GM18505 (cell line): ENCODE measurements at regions not wholly inside any gene's neighbourhood (a gene's known extent, or its start where the extent isn't known, plus 50 kb on each side); places are given as distances from the start of the nearest gene placed in this dataset.
"Not testable (repeated sequence)": the region's sequence is repeated elsewhere in the genome, so short reads cannot be mapped to it uniquely, and the experiment has no call there.

Experiments used
- ATAC-seq: cut with Tn5 transposase; IDR thresholded peaks from one replicate; pipeline ENCODE4 v1.9.1; 2021; ENCODE audit not compliant: unreplicated experiment
- POLR2A ChIP-seq: IDR thresholded peaks from 4 replicates; pipeline ENCODE4 v1.6.1; 2011; ENCODE audit warnings: borderline replicate concordance; ENCODE audit not compliant: insufficient read depth, insufficient read length; ENCODE audit errors: extremely low read depth

DNA sequence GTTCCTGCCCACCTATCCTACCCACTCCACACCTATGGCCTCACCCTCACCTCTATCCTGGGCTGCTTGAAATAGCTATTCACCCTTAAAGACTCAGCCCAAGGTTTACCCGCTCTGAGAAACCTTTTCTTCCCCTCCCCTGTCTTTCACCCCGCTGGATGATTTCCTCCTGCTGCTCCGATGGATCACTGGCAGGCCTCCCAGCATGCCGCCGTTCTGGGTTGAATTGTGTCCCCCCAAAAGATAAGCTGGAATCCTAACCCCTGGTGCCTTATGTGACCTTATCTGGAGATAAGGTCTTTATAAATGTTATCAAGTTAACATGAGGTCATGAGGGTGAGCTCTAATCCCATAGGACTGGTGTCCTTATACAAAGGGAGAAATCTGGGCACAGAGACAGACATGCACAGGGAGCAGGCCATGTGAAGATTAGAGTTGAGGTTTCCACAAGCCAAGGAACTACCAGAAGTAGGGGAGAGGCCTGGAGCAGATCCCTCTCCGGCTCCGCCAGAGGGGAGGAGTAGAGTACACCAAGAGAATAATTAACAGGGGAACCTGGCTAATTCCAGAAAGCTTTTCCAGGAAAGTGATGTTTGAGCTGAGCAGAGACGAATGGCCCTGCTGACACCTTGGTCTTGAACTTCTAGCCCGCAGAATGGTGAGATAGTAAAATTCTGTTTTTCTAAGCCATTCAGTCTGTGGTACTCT, 110.0 kb upstream of the SERBP1 start:
- no peak for ATAC-seq
- TF ChIP-seq POLR2A: no peak

- TF ChIP-seq POLR2A: no peak
- no peak for ATAC-seq
Measured at GRCh38 chr1:67540733-67541125, 110.5 kb upstream of the SERBP1 start.

DNA sequence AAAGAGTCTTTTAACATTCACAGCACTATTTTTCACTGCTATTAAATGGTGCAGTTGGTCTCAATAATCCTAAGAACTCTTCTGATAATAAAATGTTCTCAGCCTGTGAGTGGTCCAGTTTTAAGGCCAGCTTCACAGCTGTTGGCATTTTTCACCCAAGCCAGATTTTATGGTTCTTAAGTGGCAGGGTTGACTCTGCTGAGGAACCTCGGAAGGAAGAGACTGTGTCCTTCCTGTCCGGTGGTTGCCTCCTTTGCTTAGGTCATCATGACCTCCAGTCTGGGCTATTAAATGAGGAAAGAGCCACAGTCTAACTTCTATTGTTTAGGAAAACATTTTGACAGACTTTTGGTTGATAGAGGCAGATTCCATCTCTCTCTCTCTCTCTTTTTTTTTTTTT, 112.5 kb upstream of the SERBP1 start:
- no peak for ATAC-seq
- no peak for TF ChIP-seq POLR2A

- ATAC-seq: no peak
- no peak for TF ChIP-seq POLR2A
Measured at GRCh38 chr1:67544921-67545320, 114.7 kb upstream of the SERBP1 start.

- no peak for ATAC-seq
Measured at GRCh38 chr1:67545364-67545763, 115.2 kb upstream of the SERBP1 start.

DNA sequence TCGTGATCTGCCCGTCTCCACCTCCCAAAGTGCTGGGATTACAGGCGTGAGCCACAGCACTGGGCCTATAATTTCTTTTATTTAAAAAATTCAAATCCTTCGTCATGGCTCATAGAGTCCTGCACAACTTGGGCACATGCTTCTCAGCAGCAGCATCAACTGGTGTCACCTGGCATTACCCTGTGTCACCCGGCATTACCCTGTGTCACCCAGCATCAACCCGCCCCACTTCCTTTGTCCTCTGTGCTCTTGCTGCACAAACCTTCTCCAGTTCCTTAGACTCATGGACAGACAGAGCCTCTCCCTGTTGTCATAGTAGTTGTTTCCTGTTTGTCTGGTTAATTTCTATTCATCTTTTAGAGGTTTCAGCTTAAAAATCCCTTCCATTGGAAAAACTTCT, 121.2 kb upstream of the SERBP1 start:
- TF ChIP-seq POLR2A: no peak
- ATAC-seq: no peak

More at GRCh38 chr1:67545364-67545763, 115.2 kb upstream of the SERBP1 start:
- TF ChIP-seq POLR2A: no peak

DNA sequence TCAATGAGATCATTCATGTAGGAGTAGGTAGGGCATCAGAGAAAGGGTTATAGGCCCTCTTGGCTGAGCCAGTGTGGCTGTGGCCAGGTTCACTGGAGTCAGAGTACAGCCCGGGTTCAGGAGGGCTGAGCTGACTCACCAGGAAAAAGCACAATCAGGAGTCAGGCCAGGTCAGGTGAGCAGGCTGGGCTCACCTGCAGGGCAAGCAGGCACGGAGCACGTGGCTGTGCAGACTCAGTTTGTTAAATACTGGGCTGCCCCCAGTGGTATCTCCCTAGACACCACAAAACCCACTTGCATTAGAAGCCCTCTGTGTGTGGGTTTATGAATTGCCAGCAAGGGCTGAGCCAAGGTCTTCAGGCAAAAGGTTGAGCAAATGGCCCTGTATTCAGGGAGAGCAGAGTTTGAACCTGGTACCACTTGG, 122.1 kb upstream of the SERBP1 start:
- ATAC-seq: no peak

DNA sequence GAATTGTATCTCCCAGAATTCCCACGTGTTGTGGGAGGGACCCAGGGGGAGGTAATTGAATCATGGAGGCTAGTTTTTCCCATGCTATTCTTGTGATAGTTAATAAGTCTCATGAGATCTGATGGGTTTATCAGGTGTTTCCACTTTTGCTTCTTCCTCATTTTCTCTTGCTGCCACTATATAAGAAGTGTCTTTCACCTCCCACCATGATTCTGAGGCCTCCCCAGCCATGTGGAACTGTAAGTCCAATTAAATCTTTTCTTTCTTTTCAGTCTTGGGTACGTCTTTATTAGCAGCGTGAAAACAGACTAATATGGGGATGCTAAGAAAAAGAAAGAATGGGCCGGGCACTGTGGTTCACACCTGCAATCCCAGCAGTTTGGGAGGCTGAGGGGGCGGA, 124.0 kb upstream of the SERBP1 start:
- ATAC-seq: not testable (repeated sequence)

More for the DNA sequence above, 122.1 kb upstream of the SERBP1 start:
- TF ChIP-seq POLR2A: no peak

DNA sequence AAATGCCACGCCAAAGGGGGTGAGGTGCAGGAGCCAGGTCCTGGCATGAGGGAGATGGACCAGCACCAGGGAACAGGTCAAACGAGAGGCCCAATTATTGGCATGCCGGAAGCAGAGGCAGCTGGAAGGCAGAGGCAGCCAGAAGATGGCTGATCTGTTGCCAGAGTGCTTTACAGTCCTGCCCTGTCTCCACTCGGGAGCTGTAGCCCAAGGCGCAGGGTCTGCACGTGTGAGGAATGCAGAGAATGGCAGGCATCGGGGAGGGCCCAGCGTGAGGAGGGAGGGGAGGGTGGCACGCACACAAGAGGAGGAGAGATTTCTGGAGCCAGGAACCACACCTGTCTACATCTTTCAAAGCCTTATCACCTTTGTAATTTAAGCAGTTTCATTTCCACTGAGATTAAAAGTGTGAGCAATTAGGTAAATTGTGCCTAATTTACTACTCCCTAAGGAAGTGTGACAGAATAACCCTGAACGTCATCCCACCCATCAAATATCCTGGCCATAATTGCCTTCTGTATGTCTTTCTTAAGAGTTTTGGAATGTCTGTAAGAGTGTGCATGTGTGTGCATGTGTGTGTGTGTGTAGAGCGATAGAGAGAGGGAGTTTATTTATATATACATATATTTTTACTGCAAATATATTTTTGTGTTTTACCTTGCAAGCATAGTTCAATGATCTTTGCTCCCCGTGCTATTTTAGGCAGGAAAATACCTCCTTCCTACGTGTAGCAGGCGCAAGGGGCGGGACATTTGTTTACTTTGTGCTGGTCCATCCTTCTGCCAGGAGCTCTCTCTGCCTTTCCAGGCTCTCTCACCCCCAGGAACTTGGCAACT, 125.5 kb upstream of the SERBP1 start:
- TF ChIP-seq POLR2A: no peak
- ATAC-seq: no peak

DNA sequence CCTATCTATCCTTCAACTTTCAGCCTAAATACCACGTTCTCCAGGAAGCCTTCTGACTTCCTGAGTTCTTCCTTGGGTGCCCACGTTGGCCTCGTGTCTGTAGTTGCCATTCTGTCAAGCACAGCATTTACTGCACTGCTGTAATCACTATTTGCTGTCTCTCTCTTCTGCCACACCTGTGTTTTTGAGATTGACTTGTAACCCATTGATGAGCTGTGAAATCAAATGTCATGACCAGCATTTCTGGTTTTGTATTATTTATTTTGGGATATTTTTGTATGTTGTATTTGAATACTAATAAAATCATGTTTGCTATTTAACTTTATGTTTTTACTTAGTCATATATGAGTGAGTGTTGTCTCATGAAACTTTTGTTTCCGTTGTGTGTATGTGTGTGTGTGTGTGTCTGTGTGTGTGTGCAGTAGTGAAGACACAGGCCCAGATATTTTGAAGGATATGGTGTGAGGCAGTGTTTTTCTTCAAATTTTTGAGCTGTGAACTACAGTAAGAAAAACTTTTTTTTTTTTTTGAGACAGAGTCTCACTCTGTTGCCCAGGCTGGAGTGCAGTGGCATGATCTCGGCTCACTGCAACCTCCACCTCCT, 126.2 kb upstream of the SERBP1 start:
- ATAC-seq: no peak
- no peak for TF ChIP-seq POLR2A

DNA sequence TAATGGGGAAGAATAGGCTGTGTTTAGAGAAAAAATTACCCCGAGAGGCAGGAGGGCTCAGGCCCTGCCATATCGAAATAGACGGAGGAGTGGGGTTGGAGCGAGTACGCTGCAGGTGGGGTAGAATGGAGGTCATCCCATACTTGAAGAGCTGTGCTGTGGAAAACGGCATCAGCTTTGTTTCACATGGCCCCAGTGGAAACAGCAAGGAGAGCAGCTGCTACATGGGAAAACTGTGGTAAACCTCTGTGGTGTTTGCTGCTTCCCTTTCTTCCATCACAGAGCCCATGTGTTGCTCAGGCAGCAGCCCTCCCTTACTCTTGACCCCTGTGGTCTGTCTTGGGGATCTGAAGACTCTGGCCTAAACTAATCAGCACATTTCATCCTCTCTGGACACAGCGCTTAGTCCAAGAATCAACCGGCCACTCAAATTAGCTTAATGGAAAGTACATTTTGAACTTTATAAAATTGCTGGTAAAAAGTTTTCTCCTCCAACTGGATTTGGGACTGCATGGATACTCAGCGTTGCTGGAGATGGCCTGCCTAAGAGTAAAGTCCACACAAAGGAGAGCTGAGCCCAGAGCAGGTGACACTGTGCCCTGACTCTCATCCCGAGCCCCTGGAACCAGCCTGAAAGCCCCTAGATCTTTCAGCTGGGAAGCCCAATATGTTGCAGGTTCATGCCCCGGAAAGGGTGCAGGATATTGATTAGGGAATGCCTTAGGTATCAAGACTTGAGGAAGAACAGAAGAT, 127.1 kb upstream of the GADD45A start:
- TF ChIP-seq POLR2A: no peak
- ATAC-seq: no peak

DNA sequence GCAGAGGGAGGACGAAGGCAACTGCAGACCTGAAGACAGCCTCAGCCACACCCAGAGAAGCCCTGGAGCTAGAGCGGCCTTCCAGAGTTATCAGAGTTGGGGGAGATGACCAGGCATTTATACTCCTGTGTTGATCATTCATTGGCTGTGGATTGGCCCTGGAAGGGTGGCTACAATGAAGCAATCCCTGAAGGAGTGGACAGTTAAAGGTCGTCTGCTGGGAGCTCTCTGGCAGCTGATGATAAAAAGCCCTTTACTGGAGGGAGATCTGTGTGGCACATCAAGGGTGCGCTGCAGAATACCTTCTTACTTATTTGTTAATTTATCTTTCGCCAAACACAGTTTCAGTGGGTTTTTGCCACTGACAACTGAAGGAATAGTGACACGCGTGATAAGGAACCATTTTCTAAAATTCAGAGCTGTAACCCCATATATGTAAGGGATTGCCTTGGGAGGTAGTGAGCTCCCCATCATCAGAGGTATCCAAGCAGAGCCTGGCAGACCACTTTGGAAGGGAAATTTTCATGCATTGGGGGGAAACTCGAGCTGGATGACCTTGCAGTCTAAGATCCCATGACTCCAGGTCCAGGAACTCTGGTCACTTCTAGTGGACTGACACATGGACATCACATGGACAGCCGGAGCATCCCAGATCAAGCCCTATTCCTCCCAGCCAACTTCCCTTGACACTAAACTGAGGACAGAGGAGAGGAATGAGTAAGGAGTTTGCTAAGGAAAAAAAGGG, 126.4 kb upstream of the GADD45A start:
- no peak for TF ChIP-seq POLR2A
- no peak for ATAC-seq
